WTC11 (cell line): ENCODE measurements at regions not wholly inside any gene's neighbourhood (a gene's known extent, or its start where the extent isn't known, plus 50 kb on each side); places are given as distances from the start of the nearest gene placed in this dataset.

Source experiments
- TF ChIP-seq, protein P1 (sequence below): fragments of 200-600 bp; IDR thresholded peaks from 2 replicates; pipeline ENCODE4 v1.8.0; 2022; ENCODE audit warnings: antibody characterized with exemption
- TF ChIP-seq, protein P2 (sequence below): sonication (generic); formaldehyde crosslinking; IDR thresholded peaks from 2 replicates; pipeline ENCODE4 v1.8.0; 2022; ENCODE audit warnings: mild to moderate bottlenecking, missing genetic modification reagents

DNA sequence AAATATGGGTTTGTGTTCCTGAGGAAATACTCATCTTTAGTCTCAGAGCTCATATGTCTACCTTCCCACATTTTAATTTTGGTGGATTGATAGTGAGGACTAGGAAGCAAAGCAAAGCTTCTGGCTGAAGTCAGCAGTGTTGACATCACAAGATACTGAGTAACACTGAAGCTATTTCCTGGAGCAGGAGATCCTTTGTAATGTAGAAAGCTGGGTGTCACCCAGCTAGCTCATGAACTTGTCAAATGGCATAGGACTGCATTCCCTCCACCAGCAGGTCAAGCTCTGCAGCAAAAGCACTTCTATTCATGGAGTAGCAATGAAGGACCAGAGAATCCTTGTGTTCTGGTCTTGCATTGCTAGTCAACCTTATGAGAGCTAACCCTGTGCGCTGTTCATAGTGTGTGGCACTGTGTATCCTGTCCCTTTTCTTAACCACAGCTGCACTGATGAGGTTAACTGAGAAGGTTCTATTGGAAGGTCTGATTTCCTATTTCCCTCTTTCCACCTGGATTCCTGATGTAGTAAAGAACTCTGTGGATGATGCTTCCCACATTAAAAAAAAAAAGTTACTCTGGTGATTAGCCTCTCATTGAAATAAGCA is 94.8 kb upstream of the ZNF804B start:
- TF ChIP-seq, protein P1, sequence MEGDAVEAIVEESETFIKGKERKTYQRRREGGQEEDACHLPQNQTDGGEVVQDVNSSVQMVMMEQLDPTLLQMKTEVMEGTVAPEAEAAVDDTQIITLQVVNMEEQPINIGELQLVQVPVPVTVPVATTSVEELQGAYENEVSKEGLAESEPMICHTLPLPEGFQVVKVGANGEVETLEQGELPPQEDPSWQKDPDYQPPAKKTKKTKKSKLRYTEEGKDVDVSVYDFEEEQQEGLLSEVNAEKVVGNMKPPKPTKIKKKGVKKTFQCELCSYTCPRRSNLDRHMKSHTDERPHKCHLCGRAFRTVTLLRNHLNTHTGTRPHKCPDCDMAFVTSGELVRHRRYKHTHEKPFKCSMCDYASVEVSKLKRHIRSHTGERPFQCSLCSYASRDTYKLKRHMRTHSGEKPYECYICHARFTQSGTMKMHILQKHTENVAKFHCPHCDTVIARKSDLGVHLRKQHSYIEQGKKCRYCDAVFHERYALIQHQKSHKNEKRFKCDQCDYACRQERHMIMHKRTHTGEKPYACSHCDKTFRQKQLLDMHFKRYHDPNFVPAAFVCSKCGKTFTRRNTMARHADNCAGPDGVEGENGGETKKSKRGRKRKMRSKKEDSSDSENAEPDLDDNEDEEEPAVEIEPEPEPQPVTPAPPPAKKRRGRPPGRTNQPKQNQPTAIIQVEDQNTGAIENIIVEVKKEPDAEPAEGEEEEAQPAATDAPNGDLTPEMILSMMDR, result no peak
- TF ChIP-seq, protein P2, sequence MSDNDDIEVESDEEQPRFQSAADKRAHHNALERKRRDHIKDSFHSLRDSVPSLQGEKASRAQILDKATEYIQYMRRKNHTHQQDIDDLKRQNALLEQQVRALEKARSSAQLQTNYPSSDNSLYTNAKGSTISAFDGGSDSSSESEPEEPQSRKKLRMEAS, result 0 out of 2 replicates have a peak, but pooled peaks have one; percentile 28
